ENCODE measurements at regions not wholly inside any gene's neighbourhood (a gene's known extent, or its start where the extent isn't known, plus 50 kb on each side); places are given as distances from the start of the nearest gene placed in this dataset.

GRCh38 chr3:20422391-20422790, 236.4 kb upstream of the SGO1 start:
- H2AK5ac ChIP-seq (ENCODE audit: low read depth, low read length), result no peak overlapping the region
- POLR2A ChIA-PET (ENCODE audit: partially characterized antibody), result no interaction called here
- H3K18ac ChIP-seq (ENCODE audit: extremely low read depth, low read length), result no peak overlapping the region
- no peaks in the 10 kb centered on the region for H4K20me1 ChIP-seq (replicated peaks in 1 of 2; ENCODE audit: control insufficient read depth in 1 of 2, insufficient read depth in 2 of 2, low read length in 2 of 2)
- FAIRE-seq (no peak), DNase-seq (ENCODE audit: low read depth in 1 of 2, low spot score in 2 of 2) (no peak)
- H4K91ac ChIP-seq (replicated peaks; ENCODE audit: insufficient read length, low read length), result no peak overlapping the region
- no peak overlapping the region for H2BK12ac ChIP-seq (ENCODE audit: low read depth, low read length)
- peak overlapping the region; percentile 60; the same call in 1 of the 2 replicates for H2AFZ ChIP-seq (ENCODE audit: low read length)
- H3K79me1 ChIP-seq (ENCODE audit: low read depth, low read length), result no peaks in the 10 kb centered on the region
- no peak for TF ChIP-seq E2F6 (IDR thresholded peaks at IDR 0.05)
- no peak for TF ChIP-seq ZNF274 (IDR thresholded peaks at IDR 0.05; ENCODE audit: borderline replicate concordance, extremely low read depth, low read length)
- no peak for TF ChIP-seq JUN (IDR thresholded peaks at IDR 0.05; ENCODE audit: low read depth, low read length)
- TF ChIP-seq CEBPB (IDR thresholded peaks at IDR 0.05; ENCODE audit: low read depth, low read length), result no peak
- no peak for TF ChIP-seq USF2 (IDR thresholded peaks at IDR 0.05; ENCODE audit: low read length)
- no peak for TF ChIP-seq TBP (IDR thresholded peaks at IDR 0.05; ENCODE audit: low read depth, low read length)
- TF ChIP-seq ATF3 (IDR thresholded peaks at IDR 0.05; ENCODE audit: insufficient read depth, low read depth, low read length), result no peak
- no peak for TF ChIP-seq HDAC6 (IDR thresholded peaks at IDR 0.05; ENCODE audit: low read depth, low read length)
- CTCF ChIA-PET (ENCODE audit: partially characterized antibody), result interaction anchor here (0.9 to 1.6 kb wide), 2 partner anchors 13 to 31 kb away, joined by 3 to 4 read pairs; no protein-coding TSS in a partner anchor
- no peak overlapping the region for H2BK120ac ChIP-seq (replicated peaks; ENCODE audit: low read depth, low read length)
- WGBS, 2 experiments (ENCODE audit: extremely low coverage in 1 of 2, insufficient coverage in 1 of 2, insufficient read length in 1 of 2, insufficient replicate concordance in 2 of 2, low coverage in 1 of 2, low lambda C conversion rate in 2 of 2, missing lambda C conversion rate in 1 of 2), result 91% methylated on average over 2 of the region's 2 CpGs; no CpG with 5 or more reads in 1 of the 2 experiments
- H3K23ac ChIP-seq (ENCODE audit: insufficient read length), result no peak overlapping the region
- no peak overlapping the region for H2BK15ac ChIP-seq (ENCODE audit: low read length)
- H3K27me3 ChIP-seq (replicated peaks in 1 of 4; ENCODE audit: control insufficient read depth in 3 of 4, extremely low read depth in 1 of 4, insufficient read depth in 3 of 4, low read length in 3 of 4), result no peaks in the 10 kb centered on the region
- no peak overlapping the region for H4K8ac ChIP-seq (ENCODE audit: extremely low read depth, insufficient read depth, low read length)
- no peak overlapping the region for H3K4me2 ChIP-seq (ENCODE audit: insufficient read depth in 1 of 2, low read depth in 2 of 2, low read length in 2 of 2)
- no peaks in the 10 kb centered on the region for H3K9me3 ChIP-seq (ENCODE audit: insufficient read depth in 2 of 2, low read depth in 1 of 2, low read length in 1 of 2)
- no peak overlapping the region for H3K56ac ChIP-seq (replicated peaks; ENCODE audit: insufficient read length, low read depth, low read length)
- no peak overlapping the region for H2BK20ac ChIP-seq (ENCODE audit: low read length)
- no peaks in the 10 kb centered on the region for H3K79me2 ChIP-seq (ENCODE audit: control insufficient read depth in 1 of 2, insufficient read depth in 2 of 2, low read length in 2 of 2)
- H3K36me3 ChIP-seq (ENCODE audit: control insufficient read depth in 2 of 4, insufficient read depth in 4 of 4, low read length in 3 of 4), result no peaks in the 10 kb centered on the region
- no peak overlapping the region for H3K27ac ChIP-seq (ENCODE audit: low read depth, low read length)
- H2BK5ac ChIP-seq (ENCODE audit: low read depth, low read length), result no peak overlapping the region
- H3K23me2 ChIP-seq (ENCODE audit: low read depth, low read length), result no peaks in the 10 kb centered on the region
- no peak overlapping the region for H3K14ac ChIP-seq (ENCODE audit: insufficient read length)
- H4K5ac ChIP-seq (ENCODE audit: insufficient read length, low read depth, low read length), result no peak overlapping the region
- no peak overlapping the region for H3K9ac ChIP-seq (replicated peaks in 1 of 4; ENCODE audit: extremely low read depth in 1 of 4, low read depth in 3 of 4, low read length in 3 of 4)
- no peaks in the 10 kb centered on the region for H3K4me1 ChIP-seq (replicated peaks in 1 of 4; ENCODE audit: control insufficient read depth in 3 of 4, insufficient read depth in 4 of 4, low read length in 3 of 4)
- H3K4me3 ChIP-seq (ENCODE audit: extremely low read depth in 1 of 4, insufficient read depth in 2 of 4, low read depth in 3 of 4, low read length in 4 of 4), result no peak overlapping the region
- H3K4ac ChIP-seq (replicated peaks; ENCODE audit: insufficient read length, low read depth, low read length), result no peak overlapping the region
